Fibroblast of lung (primary cell): ENCODE measurements at regions not wholly inside any gene's neighbourhood (a gene's known extent, or its start where the extent isn't known, plus 50 kb on each side); places are given as distances from the start of the nearest gene placed in this dataset.

Source experiments
- CTCF ChIP-seq, 2 donors: IDR thresholded peaks in 1 of 2; conservative IDR thresholded peaks in 1 of 2; 1 replicate in 1 of 2; 2 replicates in 1 of 2; pipeline ENCODE4 v1.5.1; 2011 to 2012; ENCODE audit warnings: low read length in 2 of 2, control low read depth in 1 of 2, inconsistent platforms in 1 of 2, low read depth in 1 of 2, mild to moderate bottlenecking in 1 of 2
- EZH2 ChIP-seq: IDR thresholded peaks from 2 replicates; pipeline ENCODE4 v1.5.1; 2012; ENCODE audit warnings: low read length, control low read depth, mild to moderate bottlenecking; ENCODE audit errors: missing control alignments

- TF ChIP-seq CTCF (conservative IDR thresholded peaks at IDR 0.05 in 1 of 2, IDR thresholded peaks at IDR 0.05 in 1 of 2; ENCODE audit: low read depth in 1 of 2, low read length in 2 of 2) = no peak
- TF ChIP-seq EZH2 = no peak
Observed at GRCh38 chr3:176439729-176440128, 757.6 kb downstream of the TBL1XR1 start.
